ENCODE measurements at regions not wholly inside any gene's neighbourhood (a gene's known extent, or its start where the extent isn't known, plus 50 kb on each side); places are given as distances from the start of the nearest gene placed in this dataset.
"Not testable (repeated sequence)": the region's sequence is repeated elsewhere in the genome, so short reads cannot be mapped to it uniquely, and the experiment has no call there.

DNA sequence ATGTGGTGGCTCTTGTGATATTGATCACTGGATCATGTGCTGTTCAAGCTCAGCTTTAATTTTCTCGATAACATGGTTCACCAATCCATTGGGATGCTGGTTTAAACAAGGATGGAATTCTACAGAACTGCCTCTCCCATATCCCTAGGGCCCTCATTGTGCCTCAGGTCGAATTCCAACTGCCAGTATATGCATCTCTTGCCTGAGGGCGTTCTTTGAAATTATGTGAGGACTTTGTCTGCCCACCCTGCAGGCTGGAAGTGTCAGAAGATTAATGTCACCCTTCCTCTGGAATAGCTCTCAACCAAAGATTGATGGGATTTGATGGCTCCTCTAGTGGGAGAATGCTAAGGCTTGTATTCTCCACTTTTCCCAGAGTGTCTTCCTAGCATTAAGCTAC is 175.6 kb upstream of the GALNT15 start:
- no peak for DNase-seq (ENCODE audit: low spot score)
- no peaks in the 10 kb centered on the region for H3K36me3 Mint-ChIP-seq (ENCODE audit: low read depth, unreplicated experiment)
- peaks cover 2% of the 10 kb centered on the region for H3K27me3 Mint-ChIP-seq (ENCODE audit: unreplicated experiment)
- H3K4me1 Mint-ChIP-seq (ENCODE audit: unreplicated experiment), result no peaks in the 10 kb centered on the region
- TF ChIP-seq, protein P1, sequence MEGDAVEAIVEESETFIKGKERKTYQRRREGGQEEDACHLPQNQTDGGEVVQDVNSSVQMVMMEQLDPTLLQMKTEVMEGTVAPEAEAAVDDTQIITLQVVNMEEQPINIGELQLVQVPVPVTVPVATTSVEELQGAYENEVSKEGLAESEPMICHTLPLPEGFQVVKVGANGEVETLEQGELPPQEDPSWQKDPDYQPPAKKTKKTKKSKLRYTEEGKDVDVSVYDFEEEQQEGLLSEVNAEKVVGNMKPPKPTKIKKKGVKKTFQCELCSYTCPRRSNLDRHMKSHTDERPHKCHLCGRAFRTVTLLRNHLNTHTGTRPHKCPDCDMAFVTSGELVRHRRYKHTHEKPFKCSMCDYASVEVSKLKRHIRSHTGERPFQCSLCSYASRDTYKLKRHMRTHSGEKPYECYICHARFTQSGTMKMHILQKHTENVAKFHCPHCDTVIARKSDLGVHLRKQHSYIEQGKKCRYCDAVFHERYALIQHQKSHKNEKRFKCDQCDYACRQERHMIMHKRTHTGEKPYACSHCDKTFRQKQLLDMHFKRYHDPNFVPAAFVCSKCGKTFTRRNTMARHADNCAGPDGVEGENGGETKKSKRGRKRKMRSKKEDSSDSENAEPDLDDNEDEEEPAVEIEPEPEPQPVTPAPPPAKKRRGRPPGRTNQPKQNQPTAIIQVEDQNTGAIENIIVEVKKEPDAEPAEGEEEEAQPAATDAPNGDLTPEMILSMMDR (IDR thresholded peaks at IDR 0.05; ENCODE audit: unreplicated experiment), result no peak
- no peaks in the 10 kb centered on the region for H3K9me3 Mint-ChIP-seq (ENCODE audit: unreplicated experiment)
- H3K4me3 Mint-ChIP-seq (ENCODE audit: unreplicated experiment), result no peak overlapping the region
- no peak overlapping the region for H3K27ac Mint-ChIP-seq (ENCODE audit: unreplicated experiment)

DNA sequence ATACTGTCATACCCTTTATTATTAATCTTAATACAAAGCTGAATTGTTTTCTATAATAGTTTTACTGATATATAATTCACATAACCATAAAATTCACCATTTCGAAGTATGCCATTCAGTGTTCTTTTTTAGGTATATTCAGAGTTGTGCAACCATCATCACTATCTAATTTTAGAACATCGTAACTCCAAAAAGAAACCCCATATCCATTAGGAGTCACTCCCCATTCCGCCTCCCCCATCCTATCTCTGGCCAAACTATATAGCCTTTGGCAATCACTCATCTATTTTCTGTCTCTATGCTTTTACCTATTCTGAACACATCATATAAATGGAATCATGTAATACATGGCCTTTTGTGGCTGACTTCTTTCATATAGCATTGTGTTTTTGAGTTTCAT is 169.7 kb upstream of the GALNT15 start:
- Mint-ChIP-seq H3K9me3 (ENCODE audit: unreplicated experiment) (no peaks in the 10 kb centered on the region), H3K36me3 (ENCODE audit: low read depth, unreplicated experiment) (no peaks in the 10 kb centered on the region), H3K27me3 (ENCODE audit: unreplicated experiment) (peaks cover 2% of the 10 kb centered on the region), H3K4me1 (ENCODE audit: unreplicated experiment) (no peaks in the 10 kb centered on the region), H3K27ac (ENCODE audit: unreplicated experiment) (no peak overlapping the region), H3K4me3 (ENCODE audit: unreplicated experiment) (no peak overlapping the region)
- TF ChIP-seq, protein P1 (IDR thresholded peaks at IDR 0.05; ENCODE audit: unreplicated experiment), result no peak
- DNase-seq (ENCODE audit: low spot score), result no peak

DNA sequence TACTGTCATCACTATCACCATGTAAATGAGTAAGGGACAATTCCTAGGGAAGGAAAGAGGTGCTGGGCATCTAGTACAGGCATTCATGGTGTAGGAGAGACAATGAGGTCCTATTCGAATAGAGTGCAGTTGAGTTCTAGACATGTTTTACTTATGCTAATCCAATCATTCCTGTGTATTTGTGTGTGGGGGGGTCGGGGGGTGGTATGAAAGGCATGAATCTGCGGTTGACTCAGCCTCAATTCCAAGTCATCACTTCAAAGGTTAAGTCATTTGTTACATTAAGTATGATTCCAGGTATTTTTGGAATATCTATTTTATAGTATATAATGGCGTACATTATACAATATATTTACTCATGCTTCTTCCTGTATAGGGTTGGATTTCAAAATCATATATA is 163.1 kb upstream of the GALNT15 start:
- Mint-ChIP-seq H3K4me3 (ENCODE audit: unreplicated experiment) (no peak overlapping the region), H3K27ac (ENCODE audit: unreplicated experiment) (no peak overlapping the region), H3K36me3 (ENCODE audit: low read depth, unreplicated experiment) (no peaks in the 10 kb centered on the region), H3K4me1 (ENCODE audit: unreplicated experiment) (no peaks in the 10 kb centered on the region), H3K27me3 (ENCODE audit: unreplicated experiment) (peaks cover 2% of the 10 kb centered on the region), H3K9me3 (ENCODE audit: unreplicated experiment) (no peaks in the 10 kb centered on the region)
- DNase-seq (ENCODE audit: low spot score), result no peak
- TF ChIP-seq, protein P1 (IDR thresholded peaks at IDR 0.05; ENCODE audit: unreplicated experiment), result no peak

DNA sequence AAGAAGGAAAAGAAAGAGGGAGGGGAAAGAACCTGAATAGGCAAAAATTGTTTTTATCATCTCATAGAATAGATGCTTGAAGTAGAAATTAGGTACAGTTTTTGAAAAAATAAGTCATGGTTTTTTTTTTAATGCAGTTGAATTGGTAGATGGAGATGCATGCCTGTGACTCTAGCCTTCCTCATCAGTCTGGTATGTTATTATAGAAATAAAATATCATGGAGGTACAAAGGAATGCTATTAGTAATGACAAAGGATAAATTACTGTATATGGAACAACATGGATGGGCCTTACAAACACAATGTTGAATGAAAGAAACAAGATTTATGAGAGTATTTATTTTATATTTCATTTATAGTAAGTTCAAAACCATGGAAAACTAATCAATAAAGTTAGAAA is 162.4 kb upstream of the GALNT15 start:
- Mint-ChIP-seq H3K4me3 (ENCODE audit: unreplicated experiment) (no peak overlapping the region), H3K27ac (ENCODE audit: unreplicated experiment) (no peak overlapping the region), H3K9me3 (ENCODE audit: unreplicated experiment) (no peaks in the 10 kb centered on the region), H3K36me3 (ENCODE audit: low read depth, unreplicated experiment) (no peaks in the 10 kb centered on the region), H3K27me3 (ENCODE audit: unreplicated experiment) (peaks cover 2% of the 10 kb centered on the region), H3K4me1 (ENCODE audit: unreplicated experiment) (no peaks in the 10 kb centered on the region)
- TF ChIP-seq, protein P1 (IDR thresholded peaks at IDR 0.05; ENCODE audit: unreplicated experiment), result no peak
- DNase-seq (ENCODE audit: low spot score), result no peak

DNA sequence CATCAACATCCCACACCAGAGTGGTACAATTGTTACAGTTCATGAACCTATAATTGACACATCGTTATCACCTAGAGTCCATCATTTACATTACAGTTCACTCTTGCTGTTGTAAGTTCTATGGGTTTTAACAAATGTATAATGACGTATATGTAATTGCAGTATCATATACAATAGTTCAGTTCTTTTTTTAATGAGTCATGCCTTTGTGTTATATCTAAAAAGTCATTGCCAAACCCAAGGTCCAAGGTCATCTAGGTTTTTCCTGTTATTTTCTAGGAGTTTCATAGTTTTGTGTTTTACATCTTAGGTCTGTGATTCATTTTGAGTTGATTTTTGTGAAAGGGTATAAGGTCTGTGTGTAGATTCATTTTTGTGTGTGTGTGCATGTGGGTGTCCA is 160.9 kb upstream of the GALNT15 start:
- Mint-ChIP-seq H3K4me3 (ENCODE audit: unreplicated experiment) (no peak overlapping the region), H3K27ac (ENCODE audit: unreplicated experiment) (no peak overlapping the region), H3K9me3 (ENCODE audit: unreplicated experiment) (no peaks in the 10 kb centered on the region), H3K4me1 (ENCODE audit: unreplicated experiment) (no peaks in the 10 kb centered on the region), H3K36me3 (ENCODE audit: low read depth, unreplicated experiment) (no peaks in the 10 kb centered on the region), H3K27me3 (ENCODE audit: unreplicated experiment) (peaks cover 2% of the 10 kb centered on the region)
- DNase-seq (ENCODE audit: low spot score), result no peak
- TF ChIP-seq, protein P1 (IDR thresholded peaks at IDR 0.05; ENCODE audit: unreplicated experiment), result no peak

DNA sequence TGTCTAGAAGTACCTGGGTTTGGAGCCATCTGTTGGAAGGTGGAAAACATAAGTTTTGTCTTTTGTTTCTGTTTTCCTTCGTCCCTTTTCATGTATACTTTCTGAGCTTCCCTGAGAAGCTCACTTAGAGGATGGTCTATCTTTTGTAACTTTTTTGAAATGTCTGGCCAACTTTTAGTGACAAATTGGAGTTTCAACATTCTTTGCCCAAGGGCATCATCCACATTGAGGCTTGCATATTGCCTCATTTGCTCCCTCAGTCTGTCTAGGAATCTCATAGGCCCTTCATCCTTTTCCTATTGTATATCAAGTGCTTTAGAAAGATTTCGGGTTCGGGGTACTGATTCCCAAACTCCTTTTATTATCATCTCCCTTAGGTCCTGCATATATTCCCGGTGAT is 152.7 kb upstream of the GALNT15 start:
- not testable (repeated sequence) for H3K27ac Mint-ChIP-seq (ENCODE audit: unreplicated experiment); DNase-seq (ENCODE audit: low spot score); H3K36me3 Mint-ChIP-seq (ENCODE audit: low read depth, unreplicated experiment); H3K4me1 Mint-ChIP-seq (ENCODE audit: unreplicated experiment); H3K9me3 Mint-ChIP-seq (ENCODE audit: unreplicated experiment); H3K27me3 Mint-ChIP-seq (ENCODE audit: unreplicated experiment); H3K4me3 Mint-ChIP-seq (ENCODE audit: unreplicated experiment)

DNA sequence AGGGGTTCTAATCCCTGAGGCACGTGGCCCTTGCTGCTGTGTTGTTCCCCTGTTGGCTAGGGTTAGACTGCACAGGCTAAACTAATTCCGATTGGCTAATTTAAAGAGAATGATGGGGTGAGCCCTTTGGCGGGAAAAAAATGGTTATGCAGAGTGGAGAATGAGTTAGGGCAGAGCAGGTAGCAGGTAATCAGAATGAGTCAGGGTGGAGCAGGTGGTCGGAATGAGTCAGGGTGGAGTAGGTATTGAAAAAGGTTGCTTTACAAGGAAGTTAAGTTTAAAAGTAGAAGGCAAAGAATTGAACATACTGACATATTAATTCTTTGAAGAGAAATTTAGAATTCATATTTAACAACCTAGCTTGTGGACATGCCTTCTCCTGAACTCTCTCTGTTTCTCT is 150.6 kb upstream of the GALNT15 start:
- not testable (repeated sequence) for H3K4me1 Mint-ChIP-seq (ENCODE audit: unreplicated experiment); DNase-seq (ENCODE audit: low spot score); H3K27me3 Mint-ChIP-seq (ENCODE audit: unreplicated experiment); H3K9me3 Mint-ChIP-seq (ENCODE audit: unreplicated experiment); H3K27ac Mint-ChIP-seq (ENCODE audit: unreplicated experiment); H3K36me3 Mint-ChIP-seq (ENCODE audit: low read depth, unreplicated experiment); H3K4me3 Mint-ChIP-seq (ENCODE audit: unreplicated experiment)

Data from endothelial cell (in vitro differentiated cells).